OCI-LY7 (cell line): ENCODE measurements at regions not wholly inside any gene's neighbourhood (a gene's known extent, or its start where the extent isn't known, plus 50 kb on each side); places are given as distances from the start of the nearest gene placed in this dataset.

ENCODE experiments used
- BruUV-seq: library from RNA; stranded (reverse); fragments of 400-500 nt; replicated peaks from 2 replicates; lab custom pipeline; 2021; lab: Mats Ljungman, UMichigan
- CTCF ChIA-PET: fragments of 300-600 bp; sonication (Branson Sonifier 250); formaldehyde crosslinking; loops from one replicate; lab custom pipeline; 2022; ENCODE audit warnings: antibody characterized with exemption; ENCODE audit not compliant: unreplicated experiment; lab: Charles Lee
- POLR2A ChIA-PET: fragments of 300-600 bp; sonication (Branson Sonifier 250); formaldehyde crosslinking; loops from one replicate; lab custom pipeline; 2022; ENCODE audit warnings: antibody characterized with exemption; lab: Charles Lee
- DNase-seq: peaks from one replicate; pipeline ENCODE4 v3.0.0-alpha.2; 2015; ENCODE audit warnings: low spot score
- H2AFZ ChIP-seq: fragments of 200-600 bp; sonication (generic), shearing (Covaris generic); 2 replicates; pipeline ENCODE4 v1.6.1; 2014; ENCODE audit warnings: mild to moderate bottlenecking, antibody characterized with exemption, low read length, moderate library complexity
- H3K27ac ChIP-seq: fragments of 200-600 bp; sonication (generic); 2 replicates; pipeline ENCODE4 v1.5.1; 2014; ENCODE audit warnings: mixed run types, low read depth, mild to moderate bottlenecking, moderate library complexity, low read length, inconsistent platforms; ENCODE audit not compliant: poor library complexity, severe bottlenecking
- H3K36me3 ChIP-seq: fragments of 200-600 bp; sonication (generic); 2 replicates; pipeline ENCODE4 v1.6.1; 2014; ENCODE audit warnings: mild to moderate bottlenecking, antibody characterized with exemption, low read length, moderate library complexity, mixed read lengths; ENCODE audit not compliant: insufficient read depth
- H3K4me1 ChIP-seq: fragments of 200-600 bp; sonication (generic); 2 replicates; pipeline ENCODE4 v1.5.1; 2014; ENCODE audit warnings: mild to moderate bottlenecking, low read length; ENCODE audit not compliant: insufficient read depth, poor library complexity, severe bottlenecking
- H3K4me2 ChIP-seq: fragments of 200-600 bp; sonication (generic); 2 replicates; pipeline ENCODE4 v1.6.1; 2014; ENCODE audit warnings: mild to moderate bottlenecking, low read length
- H3K4me3 ChIP-seq: fragments of 200-600 bp; sonication (generic); 2 replicates; pipeline ENCODE4 v1.5.1; 2014; ENCODE audit warnings: mild to moderate bottlenecking, low read depth, low read length; ENCODE audit not compliant: poor library complexity, severe bottlenecking
- H3K79me2 ChIP-seq: fragments of 200-600 bp; sonication (generic); 2 replicates; pipeline ENCODE4 v1.6.1; 2016; ENCODE audit warnings: low read depth, mild to moderate bottlenecking, low read length, moderate library complexity, mixed read lengths; ENCODE audit not compliant: insufficient read depth
- H3K9me2 ChIP-seq: fragments of 200-600 bp; sonication (generic); 2 replicates; pipeline ENCODE4 v1.6.1; 2016; ENCODE audit warnings: mild to moderate bottlenecking, low read length, mixed read lengths; ENCODE audit not compliant: insufficient read depth
- H3K9me3 ChIP-seq: fragments of 200-600 bp; sonication (generic); 2 replicates; pipeline ENCODE4 v1.6.1; 2014; ENCODE audit warnings: mild to moderate bottlenecking, mixed run types, low read length, mixed read lengths
- H4K20me1 ChIP-seq: fragments of 200-600 bp; sonication (generic); 2 replicates; pipeline ENCODE4 v1.6.1; 2014; ENCODE audit warnings: mild to moderate bottlenecking, antibody characterized with exemption, low read length, moderate library complexity, mixed read lengths; ENCODE audit not compliant: insufficient read depth
- CTCF ChIP-seq: fragments of 200-600 bp; sonication (generic); conservative IDR thresholded peaks from 2 replicates; pipeline ENCODE4 v1.5.1; 2014; ENCODE audit warnings: mild to moderate bottlenecking, antibody characterized with exemption, low read length, moderate library complexity, mixed read lengths
- EZH2phosphoT487 ChIP-seq: fragments of 200-600 bp; sonication (generic); IDR thresholded peaks from 2 replicates; pipeline ENCODE4 v1.6.1; 2018; ENCODE audit warnings: low read depth, borderline replicate concordance, mild to moderate bottlenecking, mixed run types, antibody characterized with exemption, low read length, moderate library complexity, mixed read lengths
- intact Hi-C: fragments of 100-400 bp; cut with micrococcal nuclease; formaldehyde crosslinking; loops from one replicate; pipeline ENCODE4 v1.10.0; 2022; ENCODE audit not compliant: unreplicated experiment

GRCh38 chr12:63028951-63029350 is 94.0 kb upstream of the PPM1H start:
- BruUV-seq = no TSS peak
- H3K4me1 ChIP-seq = no peaks in the 10 kb centered on the region
- TF ChIP-seq EZH2phosphoT487 (no peak), CTCF (no peak)
- no peaks in the 10 kb centered on the region for H3K9me3 ChIP-seq
- no peaks in the 10 kb centered on the region for H4K20me1 ChIP-seq
- intact Hi-C loops = no loop called here
- H3K4me2 ChIP-seq = no peak overlapping the region
- no peaks in the 10 kb centered on the region for H3K9me2 ChIP-seq
- H3K36me3 ChIP-seq = no peaks in the 10 kb centered on the region
- CTCF ChIA-PET = no interaction called here
- DNase-seq = no peak
- H3K4me3 ChIP-seq = no peak overlapping the region
- no peak overlapping the region for H2AFZ ChIP-seq
- no peak overlapping the region for H3K27ac ChIP-seq
- POLR2A ChIA-PET = no interaction called here
- H3K79me2 ChIP-seq = no peaks in the 10 kb centered on the region

GRCh38 chr12:63025116-63025515 is 90.2 kb upstream of the PPM1H start:
- Histone ChIP-seq H2AFZ (no peak overlapping the region), H3K9me2 (no peaks in the 10 kb centered on the region), H3K4me2 (no peak overlapping the region), H3K4me1 (no peaks in the 10 kb centered on the region), H3K79me2 (no peaks in the 10 kb centered on the region), H3K4me3 (no peak overlapping the region), H3K27ac (no peak overlapping the region), H3K36me3 (no peaks in the 10 kb centered on the region), H3K9me3 (no peaks in the 10 kb centered on the region), H4K20me1 (no peaks in the 10 kb centered on the region)
- no TSS peak for BruUV-seq
- CTCF ChIA-PET = no interaction called here
- intact Hi-C loops = no loop called here
- TF ChIP-seq EZH2phosphoT487 (no peak), CTCF (no peak)
- DNase-seq = no peak
- POLR2A ChIA-PET = interaction anchor here (0.6 to 0.7 kb wide), 3 partner anchors 12 to 1337 kb away, joined by 3 to 6 read pairs (median 4); no protein-coding TSS in a partner anchor

- no peak for DNase-seq
- Histone ChIP-seq H3K9me3 (no peaks in the 10 kb centered on the region), H3K27ac (no peak overlapping the region), H3K9me2 (no peaks in the 10 kb centered on the region), H3K36me3 (no peaks in the 10 kb centered on the region), H2AFZ (no peak overlapping the region), H3K4me1 (no peaks in the 10 kb centered on the region), H4K20me1 (no peaks in the 10 kb centered on the region), H3K79me2 (no peaks in the 10 kb centered on the region), H3K4me2 (no peak overlapping the region), H3K4me3 (no peak overlapping the region)
- POLR2A ChIA-PET = no interaction called here
- intact Hi-C loops = no loop called here
- CTCF ChIA-PET = no interaction called here
- TF ChIP-seq CTCF = no peak
- no TSS peak for BruUV-seq
These were observed 89.0 kb upstream of the PPM1H start for GRCh38 chr12:63023926-63024325.
